ENCODE measurements at regions not wholly inside any gene's neighbourhood (a gene's known extent, or its start where the extent isn't known, plus 50 kb on each side); places are given as distances from the start of the nearest gene placed in this dataset.

GRCh38 chr1:4328402-4329071 is 325.9 kb upstream of the AJAP1 start:
- no peak for FAIRE-seq

GRCh38 chr1:4330805-4331766 is 323.3 kb upstream of the AJAP1 start:
- FAIRE-seq = no peak

GRCh38 chr1:4331767-4332163 is 322.6 kb upstream of the AJAP1 start:
- no peak for FAIRE-seq

DNA sequence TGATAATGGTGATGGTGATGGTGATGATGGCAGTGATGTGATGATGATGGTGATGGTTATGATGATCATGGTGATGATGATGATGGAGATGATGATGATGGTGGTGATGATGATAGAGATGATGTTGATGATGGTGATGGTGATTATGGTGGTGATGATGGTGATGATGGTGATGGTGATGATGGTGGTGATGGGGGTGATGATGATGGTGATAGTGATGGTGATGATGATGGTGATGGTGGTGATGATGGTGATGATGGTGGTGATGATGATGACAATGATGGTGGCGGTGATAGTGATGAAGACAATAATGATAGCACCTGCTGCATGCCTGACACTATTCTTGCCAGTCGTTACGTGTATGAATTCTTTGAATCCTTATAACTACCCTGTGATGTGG is 317.9 kb upstream of the AJAP1 start:
- FAIRE-seq = no peak

- FAIRE-seq = no peak
Measured at GRCh38 chr1:4341421-4341820, 313.0 kb upstream of the AJAP1 start.

DNA sequence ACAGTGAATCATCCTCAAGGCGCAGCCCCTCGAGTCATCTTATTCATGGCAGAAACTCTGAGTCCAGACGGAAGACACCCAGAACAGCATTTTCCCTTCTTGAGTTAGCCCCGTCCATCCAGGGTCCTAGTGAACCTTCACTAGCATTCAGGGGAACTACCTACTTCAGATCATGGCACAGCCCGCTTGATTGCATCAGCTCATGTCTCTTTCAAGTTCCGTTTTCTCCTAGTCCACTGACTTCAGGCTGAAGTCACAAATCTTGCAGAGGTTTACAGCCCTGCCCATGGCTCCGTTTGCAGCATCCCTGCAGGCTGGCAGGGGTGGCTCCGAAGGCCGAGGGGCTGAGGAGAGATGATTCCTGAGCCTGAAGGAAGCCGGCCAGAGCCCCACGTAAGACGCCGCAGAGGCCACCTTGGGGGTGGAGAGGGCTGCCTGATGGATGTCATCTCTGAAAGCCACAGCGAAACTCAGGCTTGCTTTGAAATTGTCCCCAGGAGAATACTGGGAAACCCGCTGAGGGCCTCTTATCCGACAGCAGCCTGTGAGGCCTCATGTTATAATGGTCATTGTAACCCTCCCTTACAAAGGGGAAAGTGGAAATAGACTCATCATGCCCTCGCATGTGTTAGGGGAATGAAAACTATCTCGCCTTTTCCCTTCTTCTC is 310.2 kb upstream of the AJAP1 start:
- no peak for FAIRE-seq

GRCh38 chr1:4345094-4345493 is 309.3 kb upstream of the AJAP1 start:
- no peak for FAIRE-seq

DNA sequence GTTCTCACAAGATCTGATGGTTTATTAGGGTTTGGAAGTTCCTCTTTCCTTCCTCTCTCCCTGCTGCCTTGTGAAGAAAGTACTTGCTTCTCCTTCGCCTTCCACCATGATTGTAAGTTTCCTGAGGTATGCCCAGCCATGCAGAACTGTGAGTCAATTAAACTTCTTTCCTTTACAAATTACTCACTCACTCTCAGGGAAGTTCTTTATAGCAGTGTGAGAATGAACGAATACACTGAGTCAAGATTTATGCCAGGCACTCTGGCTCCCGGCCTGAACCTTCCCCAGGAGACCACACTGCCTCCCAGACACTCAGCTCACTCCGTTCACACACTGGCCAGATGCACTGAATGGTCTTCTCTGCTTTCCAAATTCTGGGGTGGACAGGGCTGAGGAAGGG is 308.3 kb upstream of the AJAP1 start:
- no peak for FAIRE-seq

- no peak for FAIRE-seq
Measured at GRCh38 chr1:4351453-4351852, 303.0 kb upstream of the AJAP1 start.

GRCh38 chr1:4353090-4353856 is 301.1 kb upstream of the AJAP1 start:
- no peak for FAIRE-seq

GRCh38 chr1:4355839-4356238 is 298.6 kb upstream of the AJAP1 start:
- FAIRE-seq = no peak

DNA sequence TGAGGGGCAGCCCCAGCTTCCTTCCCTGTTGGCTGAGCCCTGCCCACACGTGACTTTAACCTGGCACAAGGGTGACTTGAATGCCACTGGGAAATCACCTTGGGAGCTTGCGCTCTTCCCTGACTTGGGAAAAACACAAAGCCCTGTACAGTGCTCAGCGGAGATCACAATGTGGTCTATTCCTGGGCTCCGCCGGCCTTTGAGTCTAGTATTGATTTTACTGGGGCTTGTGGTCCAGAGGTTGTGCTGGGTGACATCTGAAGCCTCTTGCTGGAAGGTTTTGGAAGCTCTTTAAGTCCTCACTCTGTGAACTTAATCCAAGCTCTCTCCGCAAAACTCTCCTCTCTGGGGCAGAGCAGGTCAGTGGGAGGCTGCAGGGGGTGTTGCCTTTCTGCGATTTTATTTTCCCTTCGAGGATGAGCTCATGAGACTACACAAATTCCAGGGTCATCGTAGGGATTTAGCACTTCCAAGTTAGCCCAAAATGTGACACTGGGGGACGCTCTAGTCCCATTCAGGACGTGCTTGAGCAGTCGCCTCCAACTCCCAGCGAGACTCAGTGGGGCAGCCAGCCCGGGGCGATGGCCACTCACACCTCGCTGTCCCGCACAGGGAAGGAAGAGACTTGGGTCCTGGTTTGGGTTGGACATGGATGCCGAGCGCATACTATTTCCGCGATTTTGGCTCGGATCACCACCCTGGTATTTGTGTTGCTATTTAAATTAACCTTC is 291.9 kb upstream of the AJAP1 start:
- FAIRE-seq = no peak

GRCh38 chr1:4366091-4366490 is 288.3 kb upstream of the AJAP1 start:
- FAIRE-seq = no peak

DNA sequence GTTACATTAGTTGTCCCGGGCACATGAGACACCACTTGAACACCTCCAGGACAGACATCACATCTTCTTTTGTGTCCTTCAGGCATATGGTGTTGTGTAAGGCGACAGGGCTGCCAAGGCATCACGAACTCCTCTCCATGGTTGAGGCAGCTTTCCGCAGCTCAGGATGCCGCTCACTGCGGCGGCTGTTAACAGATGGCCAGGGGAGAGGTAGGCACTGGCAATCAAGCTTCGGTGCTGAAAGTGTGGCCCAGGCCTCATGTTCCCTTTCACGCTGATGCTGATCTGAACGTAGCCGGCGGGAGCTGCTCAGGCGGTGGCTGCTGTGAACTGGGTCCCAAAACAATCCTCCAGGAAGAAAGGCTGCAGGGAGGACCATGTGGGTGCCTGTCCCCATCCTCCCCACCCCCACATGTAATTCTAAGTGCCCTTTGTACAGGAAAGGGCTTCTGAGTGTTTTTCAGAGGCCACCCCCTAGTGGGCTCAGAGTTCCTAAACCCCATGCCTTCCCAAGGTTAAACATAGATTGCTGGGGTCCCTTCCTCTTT is 287.1 kb upstream of the AJAP1 start:
- FAIRE-seq = no peak

DNA sequence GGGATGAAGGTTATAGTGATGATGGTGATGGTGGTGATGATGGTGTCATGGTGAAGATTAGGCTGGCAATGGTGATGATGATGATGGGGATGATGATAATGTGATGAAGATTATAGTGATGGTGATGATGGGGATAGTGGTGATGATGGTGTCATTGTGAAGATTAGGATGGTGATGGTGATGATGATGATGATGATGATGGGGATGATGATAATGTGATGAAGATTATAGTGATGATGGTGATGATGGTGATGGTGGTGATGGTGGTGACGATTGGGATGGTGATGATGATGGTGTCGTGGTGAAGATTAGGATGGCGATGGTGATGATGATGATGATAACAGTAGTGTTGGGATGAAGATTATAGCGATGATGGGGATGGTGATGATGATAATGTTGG is 285.1 kb upstream of the AJAP1 start:
- no peak for FAIRE-seq

- FAIRE-seq = no peak
Measured at GRCh38 chr1:4371849-4372248, 282.6 kb upstream of the AJAP1 start.

DNA sequence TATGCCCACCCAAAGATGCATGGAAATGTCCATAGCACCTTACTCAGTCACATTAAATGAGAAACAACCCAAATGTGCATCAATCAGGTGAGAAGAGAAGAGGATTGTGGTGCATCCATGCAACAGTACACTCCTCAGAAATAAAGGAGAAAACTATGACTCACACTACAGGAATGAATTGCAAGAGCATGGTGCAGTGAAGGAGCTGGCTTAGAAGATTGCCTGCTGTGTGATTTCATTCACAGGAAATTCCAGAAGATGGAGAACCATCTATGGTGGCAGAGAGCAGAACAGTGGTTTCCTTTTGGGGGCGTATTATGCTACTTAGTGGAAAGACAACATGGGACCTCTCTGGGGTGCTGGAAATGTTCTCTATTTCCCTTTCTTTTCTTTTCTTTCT is 278.6 kb upstream of the AJAP1 start:
- FAIRE-seq = no peak

GRCh38 chr1:4379451-4380175 is 274.8 kb upstream of the AJAP1 start:
- FAIRE-seq = no peak

DNA sequence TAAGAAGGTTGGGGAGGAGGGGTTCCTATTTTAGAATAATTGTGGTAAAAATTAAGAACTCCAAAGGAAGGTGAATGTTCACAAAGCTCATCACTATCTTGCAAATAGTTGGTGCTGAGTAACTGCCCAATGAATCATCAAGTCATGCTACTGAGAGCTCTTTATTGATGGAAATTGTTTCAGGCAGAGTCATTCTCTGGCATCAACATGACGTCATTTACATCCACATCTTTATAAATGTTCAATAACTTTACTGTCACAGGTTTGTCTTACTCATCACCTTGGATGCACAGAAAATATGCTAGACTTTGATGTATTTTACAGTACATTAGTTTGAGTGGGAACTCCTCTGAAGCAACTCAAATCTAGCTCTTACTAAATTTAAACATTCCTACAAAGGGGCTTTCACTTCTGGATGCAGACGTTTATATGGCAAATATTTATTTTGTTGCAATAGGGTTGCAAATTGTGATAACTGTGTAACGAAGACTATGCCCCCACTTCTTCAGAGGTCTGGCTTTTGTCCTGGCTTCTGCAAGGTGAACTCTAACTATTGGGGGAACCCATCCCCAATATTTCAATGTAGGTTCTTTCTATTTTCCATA is 273.7 kb upstream of the AJAP1 start:
- no peak for FAIRE-seq

GRCh38 chr1:4393191-4393590 is 261.2 kb upstream of the AJAP1 start:
- no peak for FAIRE-seq

DNA sequence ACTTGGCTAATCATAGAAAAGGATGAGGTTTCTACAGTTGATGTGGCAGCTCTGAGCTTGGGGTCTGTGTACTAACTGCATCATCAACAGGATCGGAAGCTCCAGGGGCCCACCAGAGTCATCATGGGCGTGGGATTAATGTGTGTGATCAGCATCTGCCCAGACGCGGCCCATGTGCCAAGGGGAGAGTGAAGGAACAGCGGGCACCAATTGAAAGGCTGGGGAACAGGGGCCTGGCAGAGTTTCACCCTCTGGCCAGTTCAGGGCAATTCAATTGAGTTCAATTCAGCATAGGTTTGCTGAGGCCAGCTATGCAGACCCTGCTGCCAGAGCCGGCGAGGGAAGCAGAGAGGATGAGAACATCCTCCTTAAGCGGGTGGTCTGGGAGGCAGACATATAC is 260.0 kb upstream of the AJAP1 start:
- no peak for FAIRE-seq
